ENCODE measurements at regions not wholly inside any gene's neighbourhood (a gene's known extent, or its start where the extent isn't known, plus 50 kb on each side); places are given as distances from the start of the nearest gene placed in this dataset.
"Not testable (repeated sequence)": the region's sequence is repeated elsewhere in the genome, so short reads cannot be mapped to it uniquely, and the experiment has no call there.

DNA sequence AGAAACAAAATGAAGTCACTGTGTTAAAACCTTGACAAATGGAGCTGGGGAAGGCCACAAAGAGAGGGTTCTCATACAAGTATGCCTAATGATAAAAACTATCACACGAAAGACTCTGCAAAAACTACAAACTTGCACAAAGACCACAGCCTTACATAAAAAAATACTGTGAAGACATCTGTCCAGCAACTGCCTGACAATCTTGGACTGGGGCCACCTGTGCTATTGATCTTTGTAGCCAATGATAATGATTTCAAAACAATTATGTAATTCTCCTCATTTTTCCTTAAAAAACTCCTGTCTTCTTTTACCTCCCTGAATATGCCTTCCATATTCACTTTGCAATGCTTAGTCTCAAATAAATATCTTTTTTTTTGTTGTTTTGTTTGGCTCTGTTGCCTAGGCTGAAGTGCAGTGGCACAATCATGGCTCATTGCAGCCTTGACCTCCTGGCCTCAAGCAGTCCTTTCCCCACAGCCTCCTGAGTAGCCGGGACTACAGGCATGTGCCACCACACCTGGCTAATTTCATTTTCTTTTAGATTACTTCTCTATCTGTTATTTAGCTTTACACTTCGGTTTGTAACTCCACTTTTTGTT lies 79.4 kb upstream of the RHOU start:
- no peak for DNase-seq
- TF ChIP-seq POLR2A (IDR thresholded peaks at IDR 0.05; ENCODE audit: low read length) (no peak), GATA1 (IDR thresholded peaks at IDR 0.05; ENCODE audit: low read depth, low read length) (no peak)

DNA sequence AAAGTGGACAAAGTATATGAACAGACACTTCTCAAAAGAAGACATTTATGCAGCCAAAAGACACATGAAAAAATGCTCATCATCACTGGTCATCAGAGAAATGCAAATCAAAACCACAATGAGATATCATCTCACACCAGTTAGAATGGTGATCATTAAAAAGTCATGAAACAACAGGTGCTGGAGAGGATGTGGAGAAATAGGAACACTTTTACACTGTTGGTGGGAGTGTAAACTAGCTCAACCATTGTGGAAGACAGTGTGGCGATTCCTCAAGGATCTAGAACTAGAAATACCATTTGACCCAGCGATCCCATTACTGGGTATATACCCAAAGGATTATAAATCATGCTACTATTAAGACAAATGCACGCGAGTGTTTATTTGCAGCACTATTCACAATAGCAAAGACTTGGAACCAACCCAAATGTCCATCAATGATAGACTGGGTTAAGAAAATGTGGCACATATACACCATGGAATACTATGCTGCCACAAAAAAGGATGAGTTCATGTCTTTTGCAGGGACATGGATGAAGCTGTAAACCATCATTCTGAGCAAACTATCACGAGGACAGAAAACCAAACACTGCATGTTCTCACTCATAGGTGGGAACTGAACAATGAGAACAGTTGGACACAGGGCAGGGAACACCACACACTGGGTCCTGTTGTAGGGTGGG lies 73.1 kb upstream of the RHOU start:
- not testable (repeated sequence) for DNase-seq

DNA sequence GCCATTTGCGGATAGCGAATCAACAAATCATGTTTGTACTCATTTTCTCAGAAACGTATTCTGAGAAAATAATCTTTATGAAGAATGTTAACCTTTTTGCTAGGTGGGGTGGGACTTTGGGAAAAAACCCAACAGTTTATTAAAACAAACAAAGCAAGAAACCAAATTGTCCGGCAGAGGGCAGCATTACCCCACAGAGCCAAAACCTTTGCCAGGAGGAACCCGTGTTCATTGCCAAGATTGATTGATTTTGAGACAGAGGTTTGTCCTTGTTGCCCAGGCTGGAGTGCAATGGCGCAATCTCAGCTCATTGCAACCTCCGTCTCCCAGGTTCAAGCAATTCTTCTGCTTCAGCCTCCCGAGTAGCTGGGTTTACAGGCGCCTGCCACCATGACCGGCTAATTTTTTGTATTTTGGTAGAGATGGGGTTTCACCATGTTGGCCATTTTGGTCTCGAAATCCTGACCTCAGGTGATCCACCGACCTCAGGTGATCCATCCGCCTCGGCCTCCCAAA lies 70.8 kb upstream of the RHOU start:
- TF ChIP-seq GATA1 (IDR thresholded peaks at IDR 0.05; ENCODE audit: low read depth, low read length) (no peak), POLR2A (IDR thresholded peaks at IDR 0.05; ENCODE audit: low read length) (no peak)
- peak; percentile 66 to 84 for DNase-seq

DNA sequence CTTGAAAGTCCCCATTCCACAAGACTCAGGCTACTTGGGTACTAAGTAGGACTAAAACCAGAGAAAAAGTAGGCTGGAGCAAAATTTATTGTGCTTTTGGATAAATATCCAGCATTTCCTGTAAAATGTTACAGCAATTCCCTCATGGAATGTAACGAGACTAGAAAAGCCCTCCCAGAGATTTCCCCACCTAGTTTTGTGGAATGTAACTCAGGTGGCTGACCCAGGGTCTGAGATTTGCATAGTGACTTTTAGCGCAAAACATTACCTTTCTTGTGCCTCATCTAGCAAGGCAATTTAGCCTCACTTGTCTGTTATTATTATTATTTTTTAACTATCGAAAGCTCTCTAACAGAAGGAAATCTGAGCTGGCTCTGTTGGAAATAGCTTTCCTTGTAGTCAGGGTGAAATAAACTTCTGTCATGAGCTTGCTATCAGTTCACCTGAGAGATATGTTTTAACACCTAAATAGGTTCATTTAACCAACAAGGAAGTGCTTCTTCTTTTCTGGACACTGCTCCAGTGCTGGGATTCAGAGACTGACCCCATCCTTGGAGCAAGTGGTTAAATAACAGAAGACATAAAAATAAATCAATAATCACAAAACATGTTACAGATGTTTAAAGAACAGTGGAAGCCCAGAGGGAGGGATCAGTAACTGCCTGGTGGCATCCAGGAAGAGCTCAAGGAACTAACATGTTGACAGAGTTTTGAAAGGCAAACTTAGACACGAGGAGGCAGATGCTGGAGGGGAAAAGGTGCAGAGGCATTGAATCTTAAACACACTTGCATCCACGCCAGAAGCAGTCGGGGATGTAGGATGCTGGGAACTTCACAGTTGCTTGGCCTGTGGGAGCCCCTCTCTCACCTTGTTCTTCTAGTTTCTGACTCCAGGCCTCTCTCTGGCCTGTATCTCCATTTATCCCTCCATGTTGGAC lies 68.3 kb upstream of the RHOU start:
- no peak for TF ChIP-seq GATA1 (IDR thresholded peaks at IDR 0.05; ENCODE audit: low read depth, low read length)
- no peak for TF ChIP-seq POLR2A (IDR thresholded peaks at IDR 0.05; ENCODE audit: low read length)
- DNase-seq = no peak

DNA sequence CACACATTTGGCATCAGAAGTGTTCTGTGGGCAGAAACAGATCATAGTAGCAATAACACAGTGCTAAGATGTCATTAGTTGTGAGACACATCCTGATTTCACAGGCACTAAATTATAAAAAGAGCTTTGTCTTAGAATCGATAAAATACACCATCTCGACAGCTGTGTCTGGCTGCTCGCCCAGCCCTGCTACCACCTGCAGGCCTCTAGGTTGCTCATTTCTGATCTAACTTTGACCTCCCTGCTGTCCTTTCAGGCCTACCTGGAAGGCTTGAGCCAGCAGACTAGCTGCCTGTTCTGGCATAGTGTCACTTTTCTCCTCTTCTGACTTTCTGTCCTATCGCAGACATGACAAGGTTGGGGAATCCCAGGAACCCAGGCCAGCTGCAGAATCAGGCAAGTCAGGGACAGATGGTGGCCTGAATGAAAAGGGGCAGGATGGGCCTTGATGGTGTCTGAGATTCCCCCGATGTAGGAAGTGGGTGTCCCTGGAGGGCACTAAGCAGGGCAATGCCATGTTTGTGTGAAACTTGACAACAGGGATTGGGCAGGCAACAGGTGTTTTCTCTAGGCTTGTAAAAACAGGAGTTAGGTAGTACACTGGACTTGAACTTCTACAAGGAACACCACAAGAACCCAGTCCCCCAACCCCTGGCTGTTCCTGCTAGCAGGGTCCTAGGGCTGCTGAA lies 66.6 kb upstream of the RHOU start:
- no peak for DNase-seq
- no peak for TF ChIP-seq POLR2A (IDR thresholded peaks at IDR 0.05; ENCODE audit: low read length)
- no peak for TF ChIP-seq GATA1 (IDR thresholded peaks at IDR 0.05; ENCODE audit: low read depth, low read length)

DNA sequence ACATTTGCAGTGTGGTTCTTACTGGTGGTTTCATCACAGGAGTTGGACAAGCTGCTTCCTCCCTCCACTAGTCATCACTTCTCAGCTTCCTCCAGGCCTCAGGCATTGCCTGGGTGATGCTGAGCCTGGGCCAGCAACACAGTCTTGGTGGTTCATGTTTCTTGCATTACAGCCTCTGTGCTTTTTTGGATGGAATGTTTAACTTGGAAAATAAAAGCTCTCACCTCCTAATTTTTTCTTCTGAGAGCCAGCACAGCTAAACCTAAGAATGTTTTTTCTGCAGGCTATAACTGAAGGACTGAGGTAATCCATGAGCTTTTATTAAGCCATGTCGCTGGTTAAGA lies 66.1 kb upstream of the RHOU start:
- DNase-seq = no peak
- TF ChIP-seq GATA1 (IDR thresholded peaks at IDR 0.05; ENCODE audit: low read depth, low read length) (no peak), POLR2A (IDR thresholded peaks at IDR 0.05; ENCODE audit: low read length) (no peak)

DNA sequence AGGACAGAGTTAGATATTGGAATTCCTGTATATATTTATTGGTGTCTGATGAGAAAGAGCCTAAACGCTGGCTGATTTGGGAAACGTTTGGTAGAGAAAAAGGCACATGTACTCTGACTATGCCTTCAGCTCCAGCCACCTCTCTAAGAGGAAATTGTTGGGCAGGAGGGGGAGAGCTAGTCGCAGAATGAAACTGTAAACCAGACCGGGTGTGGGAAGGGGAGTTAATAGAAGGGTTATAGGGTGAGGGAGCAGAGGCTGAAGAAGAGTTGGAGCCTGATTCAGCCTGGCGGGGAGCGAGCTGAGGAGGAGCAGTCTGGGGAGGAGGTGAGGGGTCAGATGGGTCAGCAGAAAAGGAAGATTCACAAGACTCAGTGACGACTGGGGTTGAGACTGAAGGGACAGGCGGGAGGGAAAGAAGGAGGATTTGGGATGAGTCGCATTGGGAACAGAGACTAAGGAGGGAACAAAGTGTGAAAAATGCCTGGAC lies 54.2 kb upstream of the RHOU start:
- not testable (repeated sequence) for DNase-seq

DNA sequence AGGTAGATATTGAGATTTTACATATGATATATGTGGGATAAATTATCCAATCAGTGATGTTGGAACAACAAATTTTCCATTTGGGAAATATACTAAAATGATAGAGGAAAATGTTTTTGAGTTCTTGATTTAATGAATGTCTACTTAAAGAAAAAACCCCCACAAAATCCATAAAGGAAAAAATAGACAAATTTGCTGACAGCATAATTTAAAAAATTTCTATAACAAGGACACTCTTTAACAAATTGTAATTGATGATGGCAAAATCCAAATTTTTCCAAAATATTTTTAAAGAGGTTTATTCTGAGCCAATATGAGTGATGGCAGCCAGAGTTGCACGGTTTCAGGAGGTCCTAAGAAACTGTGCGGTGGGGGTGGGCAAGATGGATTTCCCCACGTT lies 51.9 kb upstream of the RHOU start:
- DNase-seq = no peak
- TF ChIP-seq GATA1 (IDR thresholded peaks at IDR 0.05; ENCODE audit: low read depth, low read length) (no peak), POLR2A (IDR thresholded peaks at IDR 0.05; ENCODE audit: low read length) (no peak)

DNA sequence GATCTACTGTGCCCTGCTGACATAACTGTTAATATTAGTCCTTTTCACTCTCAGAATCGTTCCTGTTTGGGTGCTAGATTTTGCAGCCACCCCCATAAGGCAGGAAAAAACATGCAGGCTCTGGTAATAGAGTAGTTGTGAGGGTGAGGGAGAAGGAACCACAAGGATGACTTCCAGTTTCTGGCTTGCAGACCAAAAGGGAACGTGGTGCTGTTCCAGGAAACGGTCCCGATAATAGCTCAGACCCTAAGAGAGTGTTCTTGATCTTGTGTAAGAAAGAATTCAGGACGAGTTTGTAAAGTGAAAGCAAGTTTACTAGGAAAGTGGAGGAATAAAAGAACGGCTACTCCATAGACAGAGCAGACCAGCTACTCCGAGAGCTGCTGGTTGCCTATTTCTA lies 50.7 kb upstream of the RHOU start:
- DNase-seq = no peak
- no peak for TF ChIP-seq GATA1 (IDR thresholded peaks at IDR 0.05; ENCODE audit: low read depth, low read length)
- no peak for TF ChIP-seq POLR2A (IDR thresholded peaks at IDR 0.05; ENCODE audit: low read length)

DNA sequence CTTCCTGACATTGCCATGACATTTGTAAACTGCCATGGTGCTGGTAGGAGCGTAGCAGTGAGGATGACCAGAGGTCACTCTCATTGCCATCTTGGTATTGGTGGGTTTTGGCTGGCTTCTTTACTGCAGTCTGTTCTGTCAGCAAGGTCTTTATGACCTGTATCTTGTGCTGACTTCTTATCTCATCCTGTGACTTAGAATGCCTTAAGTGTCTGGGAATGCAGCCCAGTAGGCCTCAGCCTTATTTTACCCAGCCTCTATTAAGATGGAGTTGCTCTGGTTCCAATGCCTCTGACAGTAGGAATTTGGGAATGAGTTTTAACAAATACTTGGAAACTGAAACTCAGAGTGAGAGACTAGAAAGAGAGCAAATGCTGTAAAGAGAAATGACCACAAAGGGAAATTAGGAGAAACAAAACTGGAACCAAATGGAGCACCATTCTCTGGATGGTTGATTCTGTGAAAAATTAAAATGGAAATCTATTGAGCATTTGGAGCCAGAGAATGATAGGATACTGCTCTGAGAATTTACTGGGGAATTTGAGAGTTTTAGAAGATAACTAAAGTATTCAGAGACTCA lies 50.1 kb upstream of the RHOU start:
- no peak for DNase-seq
- TF ChIP-seq POLR2A (IDR thresholded peaks at IDR 0.05; ENCODE audit: low read length) (no peak), GATA1 (IDR thresholded peaks at IDR 0.05; ENCODE audit: low read depth, low read length) (no peak)
